ENCODE measurements at regions not wholly inside any gene's neighbourhood (a gene's known extent, or its start where the extent isn't known, plus 50 kb on each side); places are given as distances from the start of the nearest gene placed in this dataset.

DNA sequence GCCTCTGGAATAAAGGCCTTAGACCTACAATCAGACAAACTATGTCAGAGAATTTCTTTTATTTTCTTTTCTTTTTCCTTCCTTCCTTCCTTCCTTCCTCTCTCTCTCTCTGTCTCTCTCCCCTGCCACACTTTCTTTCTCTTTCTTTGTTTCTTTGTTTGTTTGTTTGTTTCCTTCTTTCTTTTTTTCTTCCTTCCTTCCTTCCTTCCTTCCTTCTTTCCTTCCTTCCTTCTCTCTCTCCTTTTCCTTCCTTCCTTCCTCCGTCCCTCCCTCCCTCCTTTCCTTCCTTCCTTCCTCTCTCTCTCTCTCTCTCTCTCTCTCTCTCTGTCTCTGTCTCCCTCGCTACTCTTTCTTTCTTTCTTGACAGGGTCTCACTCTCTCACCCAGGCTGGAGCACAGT is 242.6 kb downstream of the GATA3 start:
- intact Hi-C loops (cut with DNase I), result no loop called here
- Histone ChIP-seq H3K4me1 (no peaks in the 10 kb centered on the region), H3K36me3 (no peaks in the 10 kb centered on the region), H3K4me3 (no peak overlapping the region), H3K27ac (no peak overlapping the region), H3K27me3 (peaks cover 11% of the 10 kb centered on the region), H3K9me3 (no peaks in the 10 kb centered on the region)
- DNase-seq, result no peak
- ATAC-seq, result no peak
- TF ChIP-seq, protein P1, sequence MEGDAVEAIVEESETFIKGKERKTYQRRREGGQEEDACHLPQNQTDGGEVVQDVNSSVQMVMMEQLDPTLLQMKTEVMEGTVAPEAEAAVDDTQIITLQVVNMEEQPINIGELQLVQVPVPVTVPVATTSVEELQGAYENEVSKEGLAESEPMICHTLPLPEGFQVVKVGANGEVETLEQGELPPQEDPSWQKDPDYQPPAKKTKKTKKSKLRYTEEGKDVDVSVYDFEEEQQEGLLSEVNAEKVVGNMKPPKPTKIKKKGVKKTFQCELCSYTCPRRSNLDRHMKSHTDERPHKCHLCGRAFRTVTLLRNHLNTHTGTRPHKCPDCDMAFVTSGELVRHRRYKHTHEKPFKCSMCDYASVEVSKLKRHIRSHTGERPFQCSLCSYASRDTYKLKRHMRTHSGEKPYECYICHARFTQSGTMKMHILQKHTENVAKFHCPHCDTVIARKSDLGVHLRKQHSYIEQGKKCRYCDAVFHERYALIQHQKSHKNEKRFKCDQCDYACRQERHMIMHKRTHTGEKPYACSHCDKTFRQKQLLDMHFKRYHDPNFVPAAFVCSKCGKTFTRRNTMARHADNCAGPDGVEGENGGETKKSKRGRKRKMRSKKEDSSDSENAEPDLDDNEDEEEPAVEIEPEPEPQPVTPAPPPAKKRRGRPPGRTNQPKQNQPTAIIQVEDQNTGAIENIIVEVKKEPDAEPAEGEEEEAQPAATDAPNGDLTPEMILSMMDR (IDR thresholded peaks at IDR 0.05), result no peak

DNA sequence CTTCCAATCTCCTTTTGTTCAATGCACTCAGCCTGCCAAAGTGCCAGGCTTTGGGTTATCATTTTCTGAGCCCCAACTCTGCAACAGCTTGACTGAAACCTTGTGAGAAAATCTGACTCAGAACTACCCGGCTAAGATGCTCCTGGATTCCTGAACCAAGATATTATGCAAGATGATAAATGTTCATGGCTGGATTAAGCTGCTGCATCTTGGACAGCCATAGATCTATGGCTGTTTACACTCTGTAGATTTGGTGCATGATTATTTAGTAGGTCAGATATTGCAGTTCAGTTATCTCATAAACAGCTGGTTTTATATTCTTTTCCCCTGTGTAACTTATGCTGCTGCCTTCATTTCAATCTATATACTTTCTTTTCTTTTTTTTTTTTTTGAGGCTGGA is 243.5 kb downstream of the GATA3 start:
- Histone ChIP-seq H3K4me3 (no peak overlapping the region), H3K9me3 (no peaks in the 10 kb centered on the region), H3K4me1 (no peaks in the 10 kb centered on the region), H3K27me3 (peaks cover 11% of the 10 kb centered on the region), H3K27ac (no peak overlapping the region), H3K36me3 (no peaks in the 10 kb centered on the region)
- DNase-seq (no peak), ATAC-seq (no peak)
- intact Hi-C loops (cut with DNase I), result no loop called here
- TF ChIP-seq, protein P1 (IDR thresholded peaks at IDR 0.05), result no peak

DNA sequence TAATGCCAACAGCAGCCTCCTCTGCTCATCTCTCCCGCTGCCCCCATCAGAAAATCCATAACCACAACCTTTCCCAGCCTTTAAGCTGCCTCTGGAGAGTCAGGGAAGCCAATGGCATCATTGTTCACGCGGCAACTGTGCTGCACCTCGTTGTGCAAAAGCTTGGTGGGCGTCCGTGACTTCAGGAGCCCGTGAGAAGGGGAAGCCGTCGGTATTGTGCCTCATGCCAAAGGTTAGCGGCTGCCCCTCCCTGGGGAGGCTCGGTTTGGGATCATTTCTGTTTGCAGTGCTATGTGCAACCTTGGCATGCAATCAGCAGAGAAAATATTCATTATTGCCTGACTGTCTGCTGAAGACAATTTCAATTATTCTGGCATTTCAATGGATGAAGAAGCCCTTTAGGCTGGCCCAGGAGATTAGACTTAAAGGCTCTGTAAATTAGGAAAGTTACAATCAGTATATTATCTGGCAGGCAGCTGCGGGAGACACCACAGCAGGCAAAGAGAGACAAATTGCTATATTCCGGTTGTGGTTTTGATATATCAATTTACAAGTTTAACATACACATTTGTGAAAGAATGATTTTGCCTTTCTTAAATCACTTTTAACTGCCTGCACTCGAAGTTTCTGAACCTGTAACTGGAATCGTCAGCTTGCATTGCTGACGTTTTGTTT is 244.5 kb downstream of the GATA3 start:
- H3K27me3 ChIP-seq, result peaks cover 11% of the 10 kb centered on the region
- intact Hi-C loops (cut with DNase I), result no loop called here
- no peaks in the 10 kb centered on the region for H3K36me3 ChIP-seq
- H3K9me3 ChIP-seq, result no peaks in the 10 kb centered on the region
- no peaks in the 10 kb centered on the region for H3K4me1 ChIP-seq
- ATAC-seq (no peak), DNase-seq (no peak)
- H3K27ac ChIP-seq, result no peak overlapping the region
- no peak overlapping the region for H3K4me3 ChIP-seq
- TF ChIP-seq, protein P1 (IDR thresholded peaks at IDR 0.05), result no peak

DNA sequence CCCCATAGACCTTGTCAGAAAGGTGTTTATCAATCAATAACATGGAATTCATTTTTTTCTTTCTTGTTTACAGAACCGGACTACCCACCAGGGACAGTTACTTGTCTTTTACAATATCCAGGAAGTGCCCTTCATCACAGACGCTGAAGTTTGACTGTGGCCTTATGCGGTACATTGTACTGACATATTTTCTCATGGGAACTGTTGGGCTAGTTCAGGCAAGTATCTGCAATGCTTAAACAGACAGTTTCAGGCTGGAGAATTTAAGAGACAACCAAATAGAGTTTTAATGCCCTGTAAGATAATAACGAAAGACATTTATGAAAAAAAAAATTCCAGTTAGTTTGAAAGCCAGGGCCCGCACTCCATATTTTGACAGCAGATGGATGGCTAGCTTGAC is 246.4 kb downstream of the GATA3 start:
- H3K36me3 ChIP-seq, result no peaks in the 10 kb centered on the region
- DNase-seq, result no peak
- H3K9me3 ChIP-seq, result no peaks in the 10 kb centered on the region
- TF ChIP-seq, protein P1 (IDR thresholded peaks at IDR 0.05), result no peak
- peaks cover 2% of the 10 kb centered on the region for H3K27me3 ChIP-seq
- no peak overlapping the region for H3K4me3 ChIP-seq
- H3K27ac ChIP-seq, result no peak overlapping the region
- H3K4me1 ChIP-seq, result no peaks in the 10 kb centered on the region
- ATAC-seq, result no peak
- intact Hi-C loops (cut with DNase I), result no loop called here

DNA sequence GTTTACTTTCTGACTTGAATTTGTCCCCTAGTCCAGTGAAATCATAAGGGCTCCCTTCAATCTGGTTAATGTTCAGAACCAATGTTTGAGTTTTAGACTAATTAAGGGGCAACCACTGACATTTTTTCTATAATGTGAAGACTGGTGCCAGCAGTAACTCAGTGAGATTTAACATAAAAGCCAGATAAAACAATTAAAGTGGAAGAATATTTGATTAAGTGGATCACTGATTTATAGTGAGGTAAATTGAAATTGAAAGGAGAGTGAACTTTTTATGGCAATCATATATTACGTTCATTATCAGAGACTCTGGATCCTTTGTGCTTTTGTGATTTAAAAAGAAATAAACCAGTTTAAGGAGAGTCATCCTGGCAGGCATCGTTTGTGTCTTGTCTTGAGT is 246.8 kb downstream of the GATA3 start:
- H3K27me3 ChIP-seq, result no peaks in the 10 kb centered on the region
- intact Hi-C loops (cut with DNase I), result no loop called here
- no peak for ATAC-seq
- TF ChIP-seq, protein P1 (IDR thresholded peaks at IDR 0.05), result no peak
- H3K4me3 ChIP-seq, result no peak overlapping the region
- H3K27ac ChIP-seq, result no peak overlapping the region
- H3K4me1 ChIP-seq, result no peaks in the 10 kb centered on the region
- no peaks in the 10 kb centered on the region for H3K36me3 ChIP-seq
- no peak for DNase-seq
- no peaks in the 10 kb centered on the region for H3K9me3 ChIP-seq

DNA sequence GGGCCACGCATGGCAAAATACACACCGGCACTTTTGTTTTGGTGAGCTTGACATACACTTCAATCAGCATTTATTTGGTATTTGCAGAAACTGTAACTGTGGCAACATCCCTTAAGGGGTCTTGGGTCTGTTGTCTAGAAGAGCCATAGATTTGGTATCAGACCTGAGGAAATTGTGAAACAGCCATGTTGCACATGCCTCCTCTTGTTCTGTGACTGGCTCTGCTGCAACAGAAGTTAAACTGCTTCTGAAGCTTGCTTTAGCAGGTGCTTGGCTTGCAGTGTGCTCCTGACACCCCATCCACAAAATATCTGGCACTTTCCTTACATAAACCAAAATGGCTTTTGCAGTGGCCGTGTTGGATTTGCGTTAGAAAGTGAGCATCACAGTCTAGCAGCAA is 247.3 kb downstream of the GATA3 start:
- H3K4me3 ChIP-seq, result no peak overlapping the region
- no peaks in the 10 kb centered on the region for H3K27me3 ChIP-seq
- H3K4me1 ChIP-seq, result no peaks in the 10 kb centered on the region
- intact Hi-C loops (cut with DNase I), result no loop called here
- H3K27ac ChIP-seq, result no peak overlapping the region
- TF ChIP-seq, protein P1 (IDR thresholded peaks at IDR 0.05), result no peak
- DNase-seq (no peak), ATAC-seq (no peak)
- H3K36me3 ChIP-seq, result no peaks in the 10 kb centered on the region
- H3K9me3 ChIP-seq, result no peaks in the 10 kb centered on the region
